Uterus (tissue), 3 donors: ENCODE measurements at regions not wholly inside any gene's neighbourhood (a gene's known extent, or its start where the extent isn't known, plus 50 kb on each side); places are given as distances from the start of the nearest gene placed in this dataset.

Experiments
- DNase-seq, 2 donors: peaks; one replicate each; pipeline ENCODE4 v3.0.0-alpha.2; 2019 to 2020
- H3K27ac ChIP-seq, 2 donors: fragments of 200-600 bp; sonication (generic); 1 replicate in 1 of 2; 2 replicates in 1 of 2; pipeline ENCODE4 v1.5.1; 2016 to 2018
- H3K27me3 ChIP-seq, 2 donors: fragments of 200-600 bp; sonication (generic); one replicate each; pipeline ENCODE4 v1.5.1; 2018 to 2019; ENCODE audit warnings: control low read depth in 1 of 2
- H3K36me3 ChIP-seq, 2 donors: fragments of 200-600 bp; sonication (generic); one replicate each; pipeline ENCODE4 v1.5.1; 2019; ENCODE audit warnings: control low read depth in 1 of 2
- H3K4me1 ChIP-seq, 2 donors: fragments of 200-600 bp; sonication (generic); one replicate each; pipeline ENCODE4 v1.5.1; 2018 to 2019; ENCODE audit warnings: control low read depth in 1 of 2
- H3K4me3 ChIP-seq, 2 donors: fragments of 200-600 bp; sonication (generic); 1 replicate in 1 of 2; 2 replicates in 1 of 2; pipeline ENCODE4 v1.5.1; 2018 to 2019; ENCODE audit warnings: mild to moderate bottlenecking in 1 of 2
- H3K9me3 ChIP-seq, 2 donors: fragments of 200-600 bp; sonication (generic); one replicate each; pipeline ENCODE4 v1.5.1; 2019; ENCODE audit warnings: control low read depth in 1 of 2
- CTCF ChIP-seq, 4 experiments: fragments of 200-600 bp in 2 of 4; fragments of 450-650 bp in 2 of 4; sonication (generic) in 2 of 4; IDR thresholded peaks; one replicate each; pipeline ENCODE4 v1.5.1; 2016 to 2019; ENCODE audit warnings: antibody characterized with exemption in 4 of 4, mild to moderate bottlenecking in 2 of 4, moderate library complexity in 1 of 4
- POLR2A ChIP-seq, 2 donors: fragments of 450-650 bp; IDR thresholded peaks; one replicate each; pipeline ENCODE4 v1.6.1; 2016; ENCODE audit warnings: antibody characterized with exemption in 2 of 2, mild to moderate bottlenecking in 1 of 2, moderate library complexity in 1 of 2
- intact Hi-C: fragments of 100-400 bp; cut with DNase I; formaldehyde crosslinking; loops from one replicate; pipeline ENCODE4 v1.15.1; 2023; ENCODE audit warnings: low total_unique reads
- donor health status: DM: yes; HTN: yes; CAD: no.

- DNase-seq = no peak
- H3K9me3 ChIP-seq = no peaks in the 10 kb centered on the region
- no peak overlapping the region for H3K4me3 ChIP-seq
- intact Hi-C loops = no loop called here
- H3K36me3 ChIP-seq = no peaks in the 10 kb centered on the region
- H3K27ac ChIP-seq = no peak overlapping the region
- no peak for TF ChIP-seq CTCF (IDR thresholded peaks at IDR 0.05)
- TF ChIP-seq POLR2A (IDR thresholded peaks at IDR 0.05) = no peak
- H3K4me1 ChIP-seq = no peaks in the 10 kb centered on the region
- no peaks in the 10 kb centered on the region for H3K27me3 ChIP-seq
Observed at GRCh38 chr9:22913518-22913917, 466.9 kb downstream of the DMRTA1 start.

GRCh38 chr9:22916148-22916547, 469.5 kb downstream of the DMRTA1 start:
- TF ChIP-seq CTCF (IDR thresholded peaks at IDR 0.05) (no peak), POLR2A (IDR thresholded peaks at IDR 0.05) (no peak)
- Histone ChIP-seq H3K36me3 (no peaks in the 10 kb centered on the region), H3K4me1 (no peaks in the 10 kb centered on the region), H3K27ac (no peak overlapping the region), H3K9me3 (no peaks in the 10 kb centered on the region), H3K27me3 (no peaks in the 10 kb centered on the region), H3K4me3 (no peak overlapping the region)
- intact Hi-C loops = no loop called here
- no peak for DNase-seq

GRCh38 chr9:22919423-22919822, 472.8 kb downstream of the DMRTA1 start:
- no peak for DNase-seq
- no peak for TF ChIP-seq POLR2A (IDR thresholded peaks at IDR 0.05)
- TF ChIP-seq CTCF (IDR thresholded peaks at IDR 0.05) = no peak
- intact Hi-C loops = no loop called here

GRCh38 chr9:22921742-22922141, 475.1 kb downstream of the DMRTA1 start:
- no peak for TF ChIP-seq POLR2A (IDR thresholded peaks at IDR 0.05)
- no peak for TF ChIP-seq CTCF (IDR thresholded peaks at IDR 0.05)
- no peak for DNase-seq
- Histone ChIP-seq H3K4me3 (no peak overlapping the region), H3K9me3 (no peaks in the 10 kb centered on the region), H3K36me3 (no peaks in the 10 kb centered on the region), H3K4me1 (no peaks in the 10 kb centered on the region), H3K27me3 (no peaks in the 10 kb centered on the region), H3K27ac (no peak overlapping the region)
- intact Hi-C loops = no loop called here

More at GRCh38 chr9:22919423-22919822, 472.8 kb downstream of the DMRTA1 start:
- Histone ChIP-seq H3K9me3 (no peaks in the 10 kb centered on the region), H3K36me3 (no peaks in the 10 kb centered on the region), H3K4me1 (no peaks in the 10 kb centered on the region), H3K4me3 (no peak overlapping the region), H3K27ac (no peak overlapping the region), H3K27me3 (no peaks in the 10 kb centered on the region)

DNA sequence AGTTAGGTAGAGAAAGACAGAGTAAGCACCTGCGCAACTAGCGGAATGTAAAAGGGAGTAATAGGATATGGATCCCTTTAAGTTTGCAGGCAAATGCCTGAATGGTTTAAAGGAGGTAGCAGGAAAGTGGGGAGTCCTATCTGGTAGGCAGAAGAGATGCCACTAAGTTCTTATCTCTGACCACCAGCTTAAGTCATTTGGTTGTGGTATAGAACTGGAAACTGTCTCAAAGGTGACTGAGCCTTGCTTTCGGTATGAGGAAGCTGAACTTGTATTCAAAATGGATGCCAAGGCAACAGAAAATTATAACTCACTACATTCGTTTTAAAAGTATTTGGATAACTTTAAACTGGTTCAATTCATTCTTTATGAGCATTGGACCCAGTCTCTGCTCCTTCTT, 475.6 kb downstream of the DMRTA1 start:
- Histone ChIP-seq H3K36me3 (no peaks in the 10 kb centered on the region), H3K27ac (no peak overlapping the region), H3K9me3 (no peaks in the 10 kb centered on the region), H3K4me3 (no peak overlapping the region), H3K27me3 (no peaks in the 10 kb centered on the region), H3K4me1 (no peaks in the 10 kb centered on the region)
- intact Hi-C loops = no loop called here
- no peak for DNase-seq
- TF ChIP-seq POLR2A (IDR thresholded peaks at IDR 0.05) (no peak), CTCF (IDR thresholded peaks at IDR 0.05) (no peak)
